HG03521 (cell line): ENCODE measurements at regions not wholly inside any gene's neighbourhood (a gene's known extent, or its start where the extent isn't known, plus 50 kb on each side); places are given as distances from the start of the nearest gene placed in this dataset.

ENCODE experiments used
- ATAC-seq: cut with Tn5 transposase; IDR thresholded peaks from one replicate; pipeline ENCODE4 v1.9.1; 2021; ENCODE audit warnings: mild to moderate bottlenecking, moderate library complexity; ENCODE audit not compliant: unreplicated experiment

- ATAC-seq = no peak
These were observed 200.7 kb upstream of the NPSR1 start for GRCh38 chr7:34457329-34457728.

DNA sequence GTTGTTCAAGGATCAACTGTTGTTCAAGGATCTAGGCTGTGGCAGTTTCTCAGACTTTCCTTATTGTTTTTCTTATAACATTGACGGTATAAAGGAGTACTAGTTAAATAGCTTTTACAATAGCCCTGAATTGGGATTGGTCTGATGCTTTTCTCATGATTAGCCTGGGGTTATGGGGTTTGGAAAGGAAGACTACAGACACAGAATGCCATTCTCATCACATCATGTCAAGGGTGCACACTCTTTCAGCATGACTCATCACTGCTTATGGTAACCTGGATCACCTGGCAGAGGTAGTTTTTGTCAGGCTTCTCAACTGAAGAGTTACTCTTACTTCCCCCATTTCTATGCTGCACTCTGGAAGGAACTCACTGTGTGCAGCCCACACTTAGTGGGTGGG is 194.2 kb upstream of the NPSR1 start:
- ATAC-seq = no peak

GRCh38 chr7:34471844-34472243 is 186.2 kb upstream of the NPSR1 start:
- ATAC-seq = no peak

- ATAC-seq = no peak
These were observed 171.6 kb upstream of the NPSR1 start for GRCh38 chr7:34486371-34486770.

DNA sequence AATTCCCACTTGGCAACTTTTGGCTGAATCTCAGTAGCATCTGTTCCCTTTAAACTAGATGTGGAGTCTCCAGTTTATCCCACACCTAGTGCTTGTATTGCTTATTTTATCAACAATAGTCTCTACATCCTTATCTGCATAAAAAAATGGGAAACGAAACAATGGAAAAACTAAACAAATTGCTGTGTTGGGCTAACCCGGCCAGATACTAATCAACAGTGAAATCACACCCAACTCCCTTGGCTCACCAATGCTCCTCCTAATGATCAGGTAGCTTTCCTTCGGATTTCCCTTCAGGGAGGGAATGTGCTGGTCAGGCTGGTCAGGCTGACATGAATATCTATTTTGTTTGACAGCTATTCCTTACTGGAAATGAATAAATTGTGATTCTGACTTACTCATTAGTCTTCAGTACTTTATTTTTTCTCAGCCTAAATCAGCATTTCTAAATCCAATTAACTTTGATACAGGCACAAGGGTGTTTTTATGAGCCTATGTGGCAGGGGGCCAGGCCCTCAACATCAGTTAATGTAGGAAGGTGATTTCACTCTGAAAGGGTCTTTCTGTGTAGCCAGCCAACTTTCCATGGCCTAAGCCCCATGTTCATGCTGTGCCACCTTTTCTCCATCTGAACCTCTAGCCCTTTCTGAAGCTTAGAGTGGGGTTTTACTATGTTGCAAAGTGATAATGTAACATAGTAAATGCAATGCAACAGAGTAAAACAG is 170.5 kb upstream of the NPSR1 start:
- no peak for ATAC-seq

GRCh38 chr7:34488766-34489165 is 169.3 kb upstream of the NPSR1 start:
- ATAC-seq = no peak

DNA sequence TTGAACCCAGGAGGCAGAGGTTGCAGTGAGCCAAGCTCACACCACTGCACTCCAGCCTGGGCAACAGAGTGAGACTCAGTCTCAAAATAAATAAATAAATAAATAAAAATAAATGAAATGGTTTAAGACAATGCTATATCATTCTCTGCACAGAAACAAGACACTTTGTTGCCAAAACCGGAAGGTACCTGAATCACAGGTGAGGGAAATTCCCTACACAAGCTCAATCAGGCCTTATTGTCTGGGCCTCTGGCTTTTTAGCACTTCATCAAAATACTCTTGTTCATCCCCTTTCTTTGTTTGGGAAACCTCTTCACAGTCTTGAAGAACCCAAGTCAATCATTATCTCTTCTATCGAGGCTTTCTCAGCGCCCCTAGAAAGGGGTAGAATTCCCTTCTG is 166.1 kb upstream of the NPSR1 start:
- ATAC-seq = no peak

DNA sequence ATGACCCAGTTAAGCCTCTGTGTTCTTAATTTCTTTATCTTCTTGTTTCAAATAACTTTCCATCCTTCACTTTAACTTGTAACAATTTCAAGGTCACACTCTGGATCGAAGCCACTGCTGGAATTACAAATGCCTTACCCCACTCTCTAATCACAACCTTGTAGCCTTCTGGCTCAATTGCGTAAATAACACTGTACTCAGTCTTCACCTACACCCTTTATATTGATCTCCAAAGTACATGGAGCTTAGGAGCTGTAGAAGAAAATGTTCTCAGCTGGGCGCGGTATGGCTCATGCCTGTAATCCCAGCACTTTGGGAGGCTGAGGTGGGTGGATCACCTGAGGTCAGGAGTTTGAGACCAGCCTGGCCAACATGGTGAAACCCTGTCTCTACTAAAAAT is 164.3 kb upstream of the NPSR1 start:
- ATAC-seq = no peak

- ATAC-seq = no peak
These were observed 160.8 kb upstream of the NPSR1 start for GRCh38 chr7:34497153-34497777.

GRCh38 chr7:34501156-34501555 is 156.9 kb upstream of the NPSR1 start:
- no peak for ATAC-seq

DNA sequence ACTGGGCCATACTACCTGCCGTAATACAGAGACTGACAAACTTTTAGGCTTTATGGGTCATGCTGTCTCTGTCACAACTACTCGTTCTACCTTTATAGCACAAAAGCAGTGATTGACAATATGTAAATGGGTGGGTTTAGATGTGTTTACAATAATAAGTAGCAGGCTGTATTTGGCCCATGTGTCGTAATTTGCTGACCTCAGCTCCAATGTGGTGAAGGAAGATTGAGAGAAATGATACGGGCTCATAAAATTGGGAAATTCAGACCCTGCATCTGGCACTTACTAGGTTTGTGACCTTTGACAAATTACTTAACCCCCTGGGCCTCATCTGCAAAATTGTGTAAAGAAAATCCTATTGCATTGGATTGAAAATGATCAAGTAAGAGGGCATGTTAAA is 150.8 kb upstream of the NPSR1 start:
- ATAC-seq = no peak

DNA sequence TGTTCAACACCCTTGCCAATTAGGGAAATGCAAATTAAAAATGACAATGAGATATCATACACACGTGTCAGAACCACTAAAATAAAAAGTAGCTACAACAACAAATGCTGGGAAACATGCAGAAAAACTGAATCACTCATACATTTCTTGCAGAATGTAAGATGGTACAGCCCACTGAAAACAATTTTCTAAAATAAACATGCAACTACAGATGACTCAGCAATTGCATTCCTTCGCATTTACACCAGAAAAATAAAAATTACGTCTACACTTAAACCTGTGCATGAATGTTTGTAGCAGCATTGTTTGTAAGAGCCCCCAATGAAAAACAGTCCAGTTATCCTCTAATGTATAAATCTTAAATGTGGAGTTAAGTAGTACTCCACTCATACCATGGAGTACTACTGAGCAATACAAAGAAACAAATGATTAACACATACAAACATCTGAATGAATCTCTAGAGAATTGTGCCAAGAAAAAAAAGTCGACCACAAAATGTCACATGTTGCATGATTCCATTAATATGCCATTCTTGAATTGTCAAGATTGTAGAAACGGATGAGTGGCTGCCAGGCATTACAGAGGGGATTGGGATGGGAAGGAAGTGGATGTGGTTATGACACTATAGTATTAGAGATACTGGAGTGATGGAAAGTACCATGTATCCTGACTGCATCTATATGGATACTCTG is 134.6 kb upstream of the NPSR1 start:
- ATAC-seq = no peak

- no peak for ATAC-seq
These were observed 127.8 kb upstream of the NPSR1 start for GRCh38 chr7:34530259-34530658.

DNA sequence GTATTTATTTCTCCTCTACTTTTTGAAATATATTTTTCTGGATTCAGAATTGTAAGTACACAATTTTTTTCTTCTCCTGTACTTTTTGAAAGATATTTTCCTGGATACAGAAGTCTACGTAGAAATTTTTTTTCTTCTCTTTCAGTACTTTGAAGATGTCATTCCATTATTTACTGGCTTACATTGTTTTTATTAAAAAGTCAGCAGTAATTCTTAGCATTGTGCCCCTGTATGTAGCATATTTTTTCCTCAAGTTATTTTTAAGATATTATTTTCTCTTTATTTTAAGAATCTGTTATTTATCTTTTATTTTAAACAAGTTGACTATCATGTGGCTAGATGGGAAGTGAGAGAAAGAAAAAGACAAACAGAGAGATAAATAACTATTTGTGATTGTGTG is 119.0 kb upstream of the NPSR1 start:
- ATAC-seq = no peak

- no peak for ATAC-seq
These were observed 113.4 kb upstream of the NPSR1 start for GRCh38 chr7:34544621-34545020.

- no peak for ATAC-seq
These were observed 107.0 kb upstream of the NPSR1 start for GRCh38 chr7:34550996-34551395.

DNA sequence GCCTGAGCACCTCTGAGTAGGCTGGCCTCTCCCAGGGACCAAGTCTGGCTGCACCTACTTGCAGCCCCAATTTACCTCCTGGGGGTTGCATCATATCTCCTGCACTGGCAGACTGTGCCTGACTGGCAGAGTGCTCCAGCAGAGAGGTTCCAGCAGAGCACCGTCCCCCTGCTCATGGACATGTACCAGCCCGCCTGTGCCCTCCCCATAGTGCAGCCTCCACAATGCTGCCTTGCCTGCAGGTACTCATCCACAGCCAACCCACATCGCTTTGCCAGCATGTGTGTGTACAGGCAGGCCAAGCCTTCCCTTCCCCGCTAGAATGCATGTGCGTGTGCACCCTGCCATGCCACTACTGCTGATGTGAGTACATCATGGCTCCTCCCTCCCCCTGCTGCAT is 105.5 kb upstream of the NPSR1 start:
- ATAC-seq = no peak

- ATAC-seq = no peak
These were observed 100.0 kb upstream of the NPSR1 start for GRCh38 chr7:34558022-34558421.

- ATAC-seq = no peak
These were observed 93.9 kb upstream of the NPSR1 start for GRCh38 chr7:34564091-34564490.

- no peak for ATAC-seq
These were observed 90.1 kb upstream of the NPSR1 start for GRCh38 chr7:34567906-34568305.

DNA sequence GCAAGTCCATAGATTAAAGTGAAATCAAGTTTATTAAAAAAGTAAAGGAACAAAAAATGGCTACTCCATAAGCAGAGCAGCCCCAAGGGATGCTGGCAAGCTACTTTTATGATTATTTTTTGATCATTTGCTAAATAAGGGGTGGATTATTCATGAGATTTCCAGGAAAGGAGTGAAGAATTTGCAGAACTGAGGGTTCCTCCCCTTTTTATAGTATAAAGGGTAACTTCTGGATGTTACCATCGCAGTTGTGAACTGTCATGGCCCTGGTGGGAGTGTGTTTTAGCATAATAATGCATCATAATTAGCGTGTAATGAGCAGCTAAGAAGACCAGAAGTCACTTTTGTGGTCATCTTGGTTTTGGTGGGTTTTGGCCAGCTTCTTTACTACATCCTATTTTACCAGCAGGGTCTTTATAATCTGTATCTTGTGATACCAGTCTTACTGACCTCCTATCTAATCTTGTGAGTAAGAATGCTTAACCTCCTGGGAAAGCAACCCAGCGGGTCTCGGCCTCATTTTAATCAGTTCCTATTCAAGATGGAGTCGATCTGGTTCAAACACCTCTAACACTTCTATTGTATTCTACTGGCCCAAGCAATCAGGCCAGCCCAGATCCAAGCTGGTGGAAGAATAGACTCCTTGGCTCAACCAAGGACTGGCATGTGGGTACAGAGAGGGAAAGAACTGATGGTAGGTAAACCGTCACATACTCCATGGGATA is 87.9 kb upstream of the NPSR1 start:
- no peak for ATAC-seq

- ATAC-seq = no peak
These were observed 83.0 kb upstream of the NPSR1 start for GRCh38 chr7:34575006-34575405.
